Posterior cingulate gyrus (tissue), 11 donors: ENCODE measurements at regions not wholly inside any gene's neighbourhood (a gene's known extent, or its start where the extent isn't known, plus 50 kb on each side); places are given as distances from the start of the nearest gene placed in this dataset.

ENCODE experiments used
- DNase-seq, 10 donors: peaks; one replicate each; pipeline versions ENCODE4 v3.0.0 to v3.0.0-alpha.2; 2020 to 2021; ENCODE audit warnings: mixed read lengths in 3 of 10
- intact Hi-C: fragments of 100-400 bp; cut with DNase I; formaldehyde crosslinking; loops from one replicate; pipeline ENCODE4 v1.15.1; 2023

- intact Hi-C loops, result no loop called here
- no peak for DNase-seq
Measured at GRCh38 chr3:25056803-25057351, 371.2 kb upstream of the RARB start.

- intact Hi-C loops, result no loop called here
- DNase-seq, result no peak
Measured at GRCh38 chr3:25057379-25057778, 370.7 kb upstream of the RARB start.

GRCh38 chr3:25064681-25065080 lies 363.4 kb upstream of the RARB start:
- DNase-seq, result no peak
- intact Hi-C loops, result no loop called here

GRCh38 chr3:25069970-25070369 lies 358.1 kb upstream of the RARB start:
- intact Hi-C loops, result no loop called here
- no peak for DNase-seq

- no peak for DNase-seq
- intact Hi-C loops, result no loop called here
Measured at GRCh38 chr3:25071846-25072245, 356.2 kb upstream of the RARB start.

- DNase-seq, result no peak
- intact Hi-C loops, result no loop called here
Measured at GRCh38 chr3:25073423-25073822, 354.6 kb upstream of the RARB start.

- DNase-seq, result no peak
- intact Hi-C loops, result no loop called here
Measured at GRCh38 chr3:25074149-25074548, 353.9 kb upstream of the RARB start.

GRCh38 chr3:25080461-25080860 lies 347.6 kb upstream of the RARB start:
- no peak for DNase-seq
- intact Hi-C loops, result no loop called here

GRCh38 chr3:25084016-25084415 lies 344.0 kb upstream of the RARB start:
- intact Hi-C loops, result no loop called here
- DNase-seq, result no peak

GRCh38 chr3:25086721-25087120 lies 341.3 kb upstream of the RARB start:
- DNase-seq, result no peak
- intact Hi-C loops, result no loop called here

- intact Hi-C loops, result no loop called here
- no peak for DNase-seq
Measured at GRCh38 chr3:25088284-25088683, 339.8 kb upstream of the RARB start.

- intact Hi-C loops, result no loop called here
- no peak for DNase-seq
Measured at GRCh38 chr3:25090698-25091453, 337.2 kb upstream of the RARB start.

- intact Hi-C loops, result no loop called here
- no peak for DNase-seq
Measured at GRCh38 chr3:25091934-25092333, 336.1 kb upstream of the RARB start.

- intact Hi-C loops, result no loop called here
- DNase-seq, result no peak
Measured at GRCh38 chr3:25094932-25095685, 333.0 kb upstream of the RARB start.

- DNase-seq, result no peak
- intact Hi-C loops, result no loop called here
Measured at GRCh38 chr3:25096536-25096935, 331.5 kb upstream of the RARB start.

GRCh38 chr3:25097023-25097422 lies 331.0 kb upstream of the RARB start:
- intact Hi-C loops, result no loop called here

GRCh38 chr3:25099666-25100065 lies 328.4 kb upstream of the RARB start:
- intact Hi-C loops, result no loop called here
- no peak for DNase-seq

More at GRCh38 chr3:25097023-25097422, 331.0 kb upstream of the RARB start:
- DNase-seq, result no peak

GRCh38 chr3:25103391-25103790 lies 324.7 kb upstream of the RARB start:
- no peak for DNase-seq
- intact Hi-C loops, result no loop called here

- no peak for DNase-seq
- intact Hi-C loops, result no loop called here
Measured at GRCh38 chr3:25107918-25108617, 320.0 kb upstream of the RARB start.

GRCh38 chr3:25110642-25111041 lies 317.4 kb upstream of the RARB start:
- intact Hi-C loops, result no loop called here
- DNase-seq, result no peak

- DNase-seq, result no peak
- intact Hi-C loops, result no loop called here
Measured at GRCh38 chr3:25113891-25114290, 314.2 kb upstream of the RARB start.
